B cell (primary cell): ENCODE measurements at regions not wholly inside any gene's neighbourhood (a gene's known extent, or its start where the extent isn't known, plus 50 kb on each side); places are given as distances from the start of the nearest gene placed in this dataset.

Experiments
- ATAC-seq: fragments of 200-7000 bp; cut with Tn5 transposase; one replicate; pipeline ENCODE4 v1.10.0; 2021; ENCODE audit warnings: low read depth, mild to moderate bottlenecking, moderate number of reproducible peaks, moderate library complexity
- CTCF ChIA-PET: fragments of 350-600 bp; sonication (Branson Sonifier 250); formaldehyde crosslinking; loops from one replicate; lab custom pipeline; 2021; ENCODE audit warnings: antibody characterized with exemption, inconsistent platforms; lab: Charles Lee
- POLR2A ChIA-PET: fragments of 350-600 bp; sonication (Branson Sonifier 250); formaldehyde crosslinking; loops from one replicate; lab custom pipeline; 2021; ENCODE audit warnings: antibody characterized with exemption; lab: Charles Lee
- DNase-seq: peaks from one replicate; pipeline ENCODE4 v3.0.0; 2013
- H2AFZ ChIP-seq: 2 replicates; pipeline ENCODE4 v1.6.1; 2012; ENCODE audit warnings: mild to moderate bottlenecking, low read depth, low read length; ENCODE audit not compliant: insufficient read depth, poor library complexity, severe bottlenecking
- H3K27ac ChIP-seq, 2 donors: 1 replicate in 1 of 2; 2 replicates in 1 of 2; pipeline ENCODE4 v1.5.1; 2012 to 2013; ENCODE audit warnings: low read length in 2 of 2, mild to moderate bottlenecking in 2 of 2, moderate library complexity in 1 of 2
- H3K27me3 ChIP-seq, 4 experiments: fragments of 200-600 bp in 1 of 4; sonication (generic) in 1 of 4; replicated peaks in 1 of 4; 1 replicate in 2 of 4; 2 replicates in 2 of 4; pipeline versions ENCODE4 v1.6.1 to v1.7.0; 2013 to 2016; ENCODE audit warnings: low read length in 3 of 4, mild to moderate bottlenecking in 2 of 4, mixed read lengths in 1 of 4, moderate library complexity in 1 of 4; ENCODE audit not compliant: insufficient read depth in 4 of 4, control insufficient read depth in 3 of 4; ENCODE audit errors: control extremely low read depth in 1 of 4
- H3K36me3 ChIP-seq, 2 experiments: replicated peaks in 1 of 2; 1 replicate in 1 of 2; 2 replicates in 1 of 2; pipeline versions ENCODE4 v1.6.1 to v1.7.1; 2013; ENCODE audit warnings: low read length in 1 of 2; ENCODE audit not compliant: insufficient read depth in 2 of 2, control insufficient read depth in 1 of 2; ENCODE audit errors: control extremely low read depth in 1 of 2, extremely low read depth in 1 of 2
- H3K4me1 ChIP-seq, 2 donors: fragments of 200-600 bp in 1 of 2; sonication (generic) in 1 of 2; 1 replicate in 1 of 2; 2 replicates in 1 of 2; pipeline versions ENCODE4 v1.5.1 to v1.6.1; 2013 to 2017; ENCODE audit warnings: low read length in 2 of 2; ENCODE audit not compliant: control insufficient read depth in 2 of 2, insufficient read depth in 2 of 2
- H3K4me2 ChIP-seq: replicated peaks from 2 replicates; pipeline ENCODE3; 2012; ENCODE audit warnings: mild to moderate bottlenecking, low read depth, low read length; ENCODE audit not compliant: poor library complexity, severe bottlenecking
- H3K4me3 ChIP-seq, 5 experiments: fragments of 200-600 bp in 1 of 5; sonication (generic) in 1 of 5; 1 replicate in 3 of 5; 2 replicates in 2 of 5; pipeline versions ENCODE4 v1.5.1 to v1.7.0; 2011 to 2016; ENCODE audit warnings: low read length in 4 of 5, mild to moderate bottlenecking in 4 of 5, low read depth in 2 of 5, control low read depth in 1 of 5, moderate library complexity in 1 of 5; ENCODE audit not compliant: insufficient read depth in 1 of 5; ENCODE audit errors: control extremely low read depth in 1 of 5, extremely low read depth in 1 of 5
- H3K79me2 ChIP-seq: fragments of 200-600 bp; sonication (generic); one replicate; pipeline ENCODE4 v1.6.0; 2016; ENCODE audit warnings: low read length; ENCODE audit not compliant: control insufficient read depth, insufficient read depth
- H3K9ac ChIP-seq: fragments of 200-600 bp; sonication (generic); 2 replicates; pipeline ENCODE4 v1.6.1; 2017; ENCODE audit warnings: mild to moderate bottlenecking, low read length, moderate library complexity
- H3K9me3 ChIP-seq, 3 donors: one replicate each; pipeline versions ENCODE4 v1.6.1 to v1.7.1; 2013; ENCODE audit warnings: low read length in 2 of 3; ENCODE audit not compliant: control insufficient read depth in 2 of 3, insufficient read depth in 1 of 3; ENCODE audit errors: control extremely low read depth in 1 of 3
- H4K20me1 ChIP-seq: 2 replicates; pipeline ENCODE4 v1.6.0; 2012; ENCODE audit warnings: mild to moderate bottlenecking, low read length; ENCODE audit not compliant: insufficient read depth, control insufficient read depth, poor library complexity, severe bottlenecking
- H3K27ac Mint-ChIP-seq: one replicate; pipeline ENCODE4 v1.8.0; 2021; ENCODE audit warnings: mixed read lengths
- H3K27me3 Mint-ChIP-seq: one replicate; pipeline ENCODE4 v1.8.0; 2021; ENCODE audit warnings: mixed read lengths
- H3K4me1 Mint-ChIP-seq: one replicate; pipeline ENCODE4 v1.8.0; 2021; ENCODE audit warnings: mixed read lengths
- H3K4me3 Mint-ChIP-seq: one replicate; pipeline ENCODE4 v1.8.0; 2021; ENCODE audit warnings: mixed read lengths
- H3K9me3 Mint-ChIP-seq: one replicate; pipeline ENCODE4 v1.8.0; 2022; ENCODE audit warnings: mixed read lengths; ENCODE audit not compliant: insufficient read depth
- CTCF ChIP-seq: fragments of 200-600 bp; IDR thresholded peaks from one replicate; pipeline ENCODE4 v1.8.0; 2022; ENCODE audit warnings: antibody characterized with exemption, mild to moderate bottlenecking
- EZH2 ChIP-seq: IDR thresholded peaks from 2 replicates; pipeline ENCODE4 v1.6.1; 2012; ENCODE audit warnings: borderline replicate concordance, low read depth, mild to moderate bottlenecking, moderate library complexity, low read length; ENCODE audit not compliant: insufficient read depth, poor library complexity, severe bottlenecking
- WGBS: methylation state at CpG from one replicate; pipeline ENCODE4 v1.1.5; 2013; ENCODE audit warnings: missing lambda C conversion rate; ENCODE audit not compliant: insufficient coverage; 5-methylcytosine and 5-hydroxymethylcytosine counted together
- intact Hi-C: fragments of 100-400 bp; cut with micrococcal nuclease; formaldehyde crosslinking; loops from one replicate; pipeline ENCODE4 v1.10.0; 2022

DNA sequence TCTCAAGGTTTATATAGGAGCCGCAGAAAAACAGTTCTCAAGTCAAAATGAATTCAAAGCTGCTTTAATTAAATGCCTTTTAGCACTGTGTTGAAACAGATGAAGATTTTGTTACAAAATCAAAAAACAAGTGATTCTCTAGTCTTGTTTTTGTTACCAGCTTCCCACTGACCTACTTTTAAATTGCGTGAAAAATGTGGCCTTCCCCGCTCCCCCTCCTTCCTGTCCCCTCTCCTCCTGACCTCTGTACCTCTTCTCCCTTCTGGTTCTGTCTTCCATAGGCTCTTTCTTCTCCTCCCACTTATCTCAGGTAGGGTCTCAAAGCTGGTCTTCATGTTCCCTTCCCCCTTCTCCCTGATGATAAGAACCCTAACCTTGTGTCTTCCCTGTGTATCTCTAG lies 90.0 kb upstream of the MDM1 start:
- Histone ChIP-seq H3K27me3 (no peaks in the 10 kb centered on the region), H3K4me2 (no peak overlapping the region), H4K20me1 (no peaks in the 10 kb centered on the region), H3K36me3 (no peaks in the 10 kb centered on the region), H3K9me3 (no peaks in the 10 kb centered on the region), H3K27ac (no peak overlapping the region), H3K9ac (no peak overlapping the region), H2AFZ (no peak overlapping the region), H3K79me2 (no peaks in the 10 kb centered on the region), H3K4me3 (no peak overlapping the region), H3K4me1 (peaks cover 3 to 5% of the 10 kb centered on the region in 2 donors)
- ATAC-seq (no peak), DNase-seq (no peak)
- intact Hi-C loops, result no loop called here
- 92% methylated on average over 2 of the region's 3 CpGs for WGBS
- no peak overlapping the region for H3K4me3 Mint-ChIP-seq
- TF ChIP-seq CTCF (no peak), EZH2 (no peak)
- H3K27ac Mint-ChIP-seq, result no peak overlapping the region
- H3K9me3 Mint-ChIP-seq, result no peaks in the 10 kb centered on the region
- CTCF ChIA-PET, result no interaction called here
- H3K4me1 Mint-ChIP-seq, result peaks cover 14% of the 10 kb centered on the region
- no peaks in the 10 kb centered on the region for H3K27me3 Mint-ChIP-seq
- POLR2A ChIA-PET, result no interaction called here

DNA sequence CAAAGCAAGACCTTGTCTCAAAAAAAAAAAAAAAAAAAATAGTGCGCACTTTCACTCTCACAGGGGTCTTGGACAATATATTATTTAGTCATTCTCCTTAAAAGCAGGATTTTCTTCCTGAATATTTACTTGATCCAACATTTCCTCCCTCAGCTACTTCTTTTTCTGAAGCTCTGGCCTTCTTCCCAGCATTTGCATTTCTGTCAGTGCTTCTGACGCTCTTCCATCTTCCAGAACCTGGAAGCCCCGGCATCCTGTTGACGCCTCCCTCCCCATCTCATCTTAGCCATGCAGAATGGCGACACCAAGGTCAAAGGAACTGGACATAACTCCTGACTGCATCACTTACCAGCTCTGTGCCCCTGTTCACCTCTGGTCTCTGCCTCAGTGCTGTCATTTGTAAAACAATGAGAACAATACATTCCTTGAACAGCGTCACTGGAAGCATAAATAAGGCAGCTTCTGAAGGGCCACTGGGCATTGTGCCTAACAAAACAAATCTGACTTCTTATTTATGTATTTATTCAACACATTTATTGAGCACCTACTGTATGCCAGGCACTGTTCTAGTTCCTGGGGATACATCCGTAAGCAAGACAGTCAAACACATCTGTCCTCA lies 90.9 kb upstream of the MDM1 start:
- intact Hi-C loops, result no loop called here
- POLR2A ChIA-PET, result no interaction called here
- DNase-seq, result no peak
- Mint-ChIP-seq H3K27me3 (no peaks in the 10 kb centered on the region), H3K9me3 (no peaks in the 10 kb centered on the region), H3K4me3 (no peak overlapping the region), H3K4me1 (peaks cover 12% of the 10 kb centered on the region), H3K27ac (no peak overlapping the region)
- no peak overlapping the region for H2AFZ ChIP-seq
- no peaks in the 10 kb centered on the region for H3K36me3 ChIP-seq
- H3K9ac ChIP-seq, result no peak overlapping the region
- ATAC-seq, result no peak
- H3K4me2 ChIP-seq, result no peak overlapping the region
- H4K20me1 ChIP-seq, result no peaks in the 10 kb centered on the region
- no peak overlapping the region for H3K4me3 ChIP-seq
- no peak overlapping the region for H3K27ac ChIP-seq
- 94% methylated on average over 5 of the region's 7 CpGs for WGBS
- no peaks in the 10 kb centered on the region for H3K27me3 ChIP-seq
- no peak for TF ChIP-seq EZH2
- H3K9me3 ChIP-seq, result no peaks in the 10 kb centered on the region
- peaks cover 3 to 5% of the 10 kb centered on the region in 2 donors for H3K4me1 ChIP-seq
- no peaks in the 10 kb centered on the region for H3K79me2 ChIP-seq
- CTCF ChIA-PET, result no interaction called here
